A549 (cell line): ENCODE measurements at regions not wholly inside any gene's neighbourhood (a gene's known extent, or its start where the extent isn't known, plus 50 kb on each side); places are given as distances from the start of the nearest gene placed in this dataset.

Source experiments
- ATAC-seq, 2 experiments: fragments of 200-7000 bp in 1 of 2; fragments of >200 bp in 1 of 2; cut with Nextera tagmentation in 1 of 2; cut with Tn5 transposase in 1 of 2; 3 replicates each; pipeline versions ENCODE4 v1.8.0 to v1.9.1; 2018 to 2020; ENCODE audit warnings: mild to moderate bottlenecking in 1 of 2, moderate library complexity in 1 of 2
- CTCF ChIA-PET: fragments of 300-600 bp; sonication (Branson Sonifier 250); formaldehyde crosslinking; extraction: SDS; loops from one replicate; lab custom pipeline; 2021; ENCODE audit warnings: antibody characterized with exemption, inconsistent platforms; lab: Yijun Ruan, JAX
- POLR2A ChIA-PET: fragments of 350-600 bp; formaldehyde crosslinking; extraction: SDS; loops from one replicate; lab custom pipeline; 2021; ENCODE audit warnings: antibody characterized with exemption, inconsistent platforms; lab: Yijun Ruan, JAX
- DNase-seq, 2 experiments: peaks; one replicate each; pipeline versions ENCODE4 v3.0.0 to v3.0.0-alpha.2; 2011 to 2016; ENCODE audit warnings: low read depth in 1 of 2, low spot score in 1 of 2
- FAIRE-seq: peaks from 2 replicates; lab custom pipeline; 2011; peaks lifted over from hg19 to GRCh38; lab: Jason Lieb, UNC
- H3K27ac ChIP-seq, 2 experiments: fragments of >200 bp; sonication (Bioruptor Twin); formaldehyde crosslinking; 3 replicates each; pipeline ENCODE4 v1.5.1; 2016 to 2017
- H3K4me1 ChIP-seq: fragments of >200 bp; sonication (Bioruptor Twin); formaldehyde crosslinking; 3 replicates; pipeline ENCODE4 v1.6.1; 2016
- H3K4me2 ChIP-seq: fragments of >200 bp; sonication (Bioruptor Twin); formaldehyde crosslinking; 3 replicates; pipeline ENCODE4 v1.6.1; 2016
- H3K4me3 ChIP-seq: fragments of >200 bp; sonication (Bioruptor Twin); formaldehyde crosslinking; 3 replicates; pipeline ENCODE4 v1.5.1; 2016
- H3K9me3 ChIP-seq: fragments of >200 bp; sonication (Bioruptor Twin); formaldehyde crosslinking; 3 replicates; pipeline ENCODE4 v1.6.1; 2016
- CBX2 ChIP-seq: fragments of 200-600 bp; sonication (generic); IDR thresholded peaks from 2 replicates; pipeline ENCODE4 v1.6.1; 2016; ENCODE audit warnings: low read depth, mild to moderate bottlenecking, borderline replicate concordance
- CBX8 ChIP-seq: fragments of 200-600 bp; sonication (generic); IDR thresholded peaks from 2 replicates; pipeline ENCODE4 v1.6.1; 2016
- CEBPB ChIP-seq, 2 experiments: fragments of >200 bp in 1 of 2; sonication (Bioruptor Twin) in 1 of 2; formaldehyde crosslinking in 1 of 2; IDR thresholded peaks; 2 replicates each; pipeline ENCODE4 v1.6.1; 2012 to 2016
- CHD2 ChIP-seq: fragments of 150-350 bp; IDR thresholded peaks from 2 replicates; pipeline ENCODE4 v1.6.1; 2014; ENCODE audit warnings: low read length; ENCODE audit not compliant: partially characterized antibody
- GATA3 ChIP-seq: IDR thresholded peaks from 2 replicates; pipeline ENCODE4 v1.6.1; 2012; ENCODE audit warnings: borderline replicate concordance
- HDAC2 ChIP-seq: fragments of 200-600 bp; sonication (generic); IDR thresholded peaks from 2 replicates; pipeline ENCODE4 v1.6.1; 2016
- HOXB5 ChIP-seq: fragments of 250-450 bp; sonication (Bioruptor Pico); IDR thresholded peaks from 2 replicates; pipeline ENCODE4 v1.5.0; 2020; ENCODE audit warnings: mild to moderate bottlenecking, moderate library complexity
- JUN ChIP-seq, 2 experiments: fragments of >200 bp; sonication (Bioruptor Twin); formaldehyde crosslinking; IDR thresholded peaks; 2 replicates in 1 of 2; 3 replicates in 1 of 2; pipeline ENCODE4 v1.6.1; 2016 to 2017
- KDM5A ChIP-seq: fragments of 200-600 bp; sonication (generic); IDR thresholded peaks from 2 replicates; pipeline ENCODE4 v1.6.1; 2016; ENCODE audit warnings: antibody characterized with exemption, mild to moderate bottlenecking
- RFX5 ChIP-seq: fragments of 450-650 bp; IDR thresholded peaks from 2 replicates; pipeline ENCODE4 v1.7.1; 2014; ENCODE audit warnings: antibody characterized with exemption, mild to moderate bottlenecking, moderate library complexity
- RNF2 ChIP-seq: fragments of 200-600 bp; sonication (generic); IDR thresholded peaks from 2 replicates; pipeline ENCODE4 v1.6.1; 2016; ENCODE audit warnings: low read depth, mild to moderate bottlenecking, antibody characterized with exemption, moderate library complexity, borderline replicate concordance
- ZC3H11A ChIP-seq: fragments of 450-650 bp; IDR thresholded peaks from 2 replicates; pipeline ENCODE4 v1.6.1; 2014; ENCODE audit warnings: antibody characterized with exemption, mild to moderate bottlenecking
- ZFP36 ChIP-seq: fragments of 450-650 bp; IDR thresholded peaks from 2 replicates; pipeline ENCODE4 v1.6.1; 2014; ENCODE audit warnings: borderline replicate concordance; ENCODE audit not compliant: partially characterized antibody
- WGBS: methylation state at CpG from one replicate; pipeline ENCODE4 v1.1.6; 2017; ENCODE audit errors: missing lambda C conversion rate; 5-methylcytosine and 5-hydroxymethylcytosine counted together
- TF ChIP-seq, protein P1 (sequence below): fragments of >200 bp; sonication (Bioruptor Twin); formaldehyde crosslinking; IDR thresholded peaks from 3 replicates; pipeline ENCODE4 v1.6.1; 2016
- TF ChIP-seq, protein P2 (sequence below): IDR thresholded peaks from 2 replicates; pipeline ENCODE4 v1.6.1; 2012; ENCODE audit warnings: low read depth, borderline replicate concordance
- TF ChIP-seq, protein P3 (sequence below): fragments of 150-350 bp; IDR thresholded peaks from 2 replicates; pipeline ENCODE4 v1.6.1; 2014; ENCODE audit warnings: low read depth, mild to moderate bottlenecking, low read length
- TF ChIP-seq, protein P4 (sequence below): fragments of >200 bp; sonication (Bioruptor Twin); formaldehyde crosslinking; IDR thresholded peaks from 2 replicates; pipeline ENCODE4 v1.6.1; 2016
- TF ChIP-seq, protein P5 (sequence below): fragments of 200-600 bp; sonication (generic); IDR thresholded peaks from 2 replicates; pipeline ENCODE4 v1.6.1; 2016; ENCODE audit warnings: antibody characterized with exemption, mild to moderate bottlenecking, moderate library complexity

DNA sequence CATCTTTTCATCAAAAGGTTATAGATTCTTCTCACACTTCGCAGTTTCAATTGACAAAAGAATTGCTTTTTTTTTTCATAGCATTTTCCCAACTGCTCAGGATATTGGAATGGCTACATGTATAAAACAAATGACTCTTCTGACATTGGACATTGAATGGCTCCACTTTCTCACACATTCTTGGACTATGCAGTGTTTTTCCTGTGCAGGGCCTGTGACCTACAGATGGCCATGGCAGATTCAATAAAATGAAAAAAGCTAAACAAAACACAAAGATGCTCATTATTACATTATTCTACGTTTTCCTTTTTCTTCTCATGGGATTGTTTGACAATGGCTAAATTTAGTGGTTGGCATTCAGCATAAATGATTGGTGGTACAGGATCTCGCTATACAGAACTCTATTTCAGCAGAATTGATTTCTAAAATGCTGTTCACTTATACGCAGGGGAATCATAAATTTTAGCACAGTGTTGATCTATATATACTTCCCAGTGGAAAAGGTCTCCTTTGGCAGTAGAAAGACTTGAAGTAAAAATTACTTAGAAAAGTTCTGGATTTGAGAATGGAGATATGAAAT lies 115.6 kb upstream of the ADAMTS5 start:
- no peaks in the 10 kb centered on the region for H3K4me1 ChIP-seq
- FAIRE-seq (no peak), ATAC-seq (no peak), DNase-seq (no peak)
- POLR2A ChIA-PET, result no interaction called here
- 5% methylated on average over 4 of the region's 4 CpGs for WGBS
- CTCF ChIA-PET, result interaction anchor here (0.7 kb wide), 1 partner anchor 355 kb away, joined by 3 read pairs; no protein-coding TSS in a partner anchor
- no peaks in the 10 kb centered on the region for H3K9me3 ChIP-seq
- no peak overlapping the region for H3K4me2 ChIP-seq
- TF ChIP-seq CEBPB (IDR thresholded peaks at IDR 0.05), result no peak
- no peak overlapping the region for H3K4me3 ChIP-seq
- H3K27ac ChIP-seq, result no peak overlapping the region

DNA sequence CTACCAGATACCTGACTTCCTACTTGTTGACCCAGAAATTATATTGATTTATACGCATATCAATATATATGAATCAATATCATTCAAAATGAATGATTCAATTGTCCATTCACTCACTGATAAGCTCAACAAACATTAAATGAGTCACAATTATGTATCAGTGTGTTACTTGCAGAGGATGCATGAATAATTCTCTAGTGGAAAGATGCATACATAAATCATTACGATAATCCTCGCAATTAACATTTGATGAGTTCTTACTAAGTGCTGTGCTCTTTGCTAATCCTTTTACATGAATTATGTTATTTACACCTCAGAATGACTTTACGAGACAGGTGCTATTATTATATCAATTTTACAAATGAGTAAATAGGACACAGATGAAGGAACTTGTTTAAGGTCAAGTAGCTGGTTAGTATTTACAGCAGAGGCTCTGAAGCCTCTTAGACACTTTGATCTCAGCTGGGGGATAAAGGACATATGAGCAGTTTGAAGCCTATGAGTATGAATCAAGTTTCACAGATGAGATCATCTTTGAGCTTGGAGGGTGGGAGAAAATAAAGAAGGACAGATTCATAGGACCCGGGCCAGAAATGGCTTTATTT lies 112.8 kb upstream of the ADAMTS5 start:
- DNase-seq, result no peak
- H3K4me2 ChIP-seq, result no peak overlapping the region
- WGBS, result 44% methylated on average over 5 of the region's 5 CpGs
- H3K4me1 ChIP-seq, result no peaks in the 10 kb centered on the region
- no peak for ATAC-seq
- H3K9me3 ChIP-seq, result no peaks in the 10 kb centered on the region
- H3K4me3 ChIP-seq, result no peak overlapping the region
- ChIA-PET CTCF (no interaction called here), POLR2A (no interaction called here)
- FAIRE-seq, result no peak
- TF ChIP-seq GATA3 (no peak), CHD2 (no peak), CBX2 (no peak), RFX5 (no peak), ZC3H11A (no peak), ZFP36 (no peak), RNF2 (no peak), HDAC2 (no peak)
- TF ChIP-seq, protein P1, sequence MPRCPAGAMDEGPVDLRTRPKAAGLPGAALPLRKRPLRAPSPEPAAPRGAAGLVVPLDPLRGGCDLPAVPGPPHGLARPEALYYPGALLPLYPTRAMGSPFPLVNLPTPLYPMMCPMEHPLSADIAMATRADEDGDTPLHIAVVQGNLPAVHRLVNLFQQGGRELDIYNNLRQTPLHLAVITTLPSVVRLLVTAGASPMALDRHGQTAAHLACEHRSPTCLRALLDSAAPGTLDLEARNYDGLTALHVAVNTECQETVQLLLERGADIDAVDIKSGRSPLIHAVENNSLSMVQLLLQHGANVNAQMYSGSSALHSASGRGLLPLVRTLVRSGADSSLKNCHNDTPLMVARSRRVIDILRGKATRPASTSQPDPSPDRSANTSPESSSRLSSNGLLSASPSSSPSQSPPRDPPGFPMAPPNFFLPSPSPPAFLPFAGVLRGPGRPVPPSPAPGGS, result no peak
- TF ChIP-seq, protein P2, sequence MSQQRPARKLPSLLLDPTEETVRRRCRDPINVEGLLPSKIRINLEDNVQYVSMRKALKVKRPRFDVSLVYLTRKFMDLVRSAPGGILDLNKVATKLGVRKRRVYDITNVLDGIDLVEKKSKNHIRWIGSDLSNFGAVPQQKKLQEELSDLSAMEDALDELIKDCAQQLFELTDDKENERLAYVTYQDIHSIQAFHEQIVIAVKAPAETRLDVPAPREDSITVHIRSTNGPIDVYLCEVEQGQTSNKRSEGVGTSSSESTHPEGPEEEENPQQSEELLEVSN, result no peak
- TF ChIP-seq, protein P3, sequence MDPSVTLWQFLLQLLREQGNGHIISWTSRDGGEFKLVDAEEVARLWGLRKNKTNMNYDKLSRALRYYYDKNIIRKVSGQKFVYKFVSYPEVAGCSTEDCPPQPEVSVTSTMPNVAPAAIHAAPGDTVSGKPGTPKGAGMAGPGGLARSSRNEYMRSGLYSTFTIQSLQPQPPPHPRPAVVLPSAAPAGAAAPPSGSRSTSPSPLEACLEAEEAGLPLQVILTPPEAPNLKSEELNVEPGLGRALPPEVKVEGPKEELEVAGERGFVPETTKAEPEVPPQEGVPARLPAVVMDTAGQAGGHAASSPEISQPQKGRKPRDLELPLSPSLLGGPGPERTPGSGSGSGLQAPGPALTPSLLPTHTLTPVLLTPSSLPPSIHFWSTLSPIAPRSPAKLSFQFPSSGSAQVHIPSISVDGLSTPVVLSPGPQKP, result no peak
- no peak overlapping the region for H3K27ac ChIP-seq

DNA sequence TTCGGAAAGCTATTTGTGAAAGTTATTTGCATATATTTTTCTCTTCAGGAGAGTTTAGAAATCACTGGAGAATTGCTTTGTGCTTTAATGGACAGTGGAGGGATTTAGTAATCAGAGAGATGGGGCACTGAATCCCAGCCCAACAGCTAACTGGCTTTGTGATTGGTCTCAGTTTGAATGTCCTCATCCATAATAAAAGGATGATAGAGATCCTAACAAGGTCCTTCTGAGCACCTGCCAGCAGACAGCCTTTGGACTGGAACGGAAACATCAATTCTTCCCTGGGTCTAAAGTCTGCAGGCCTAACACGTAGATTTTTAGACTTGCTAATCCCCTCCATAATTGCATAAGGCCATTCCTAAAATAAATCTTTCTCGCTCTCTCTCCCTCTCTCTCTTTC lies 112.0 kb upstream of the ADAMTS5 start:
- ATAC-seq, result no peak
- TF ChIP-seq CEBPB (IDR thresholded peaks at IDR 0.05), result no peak
- TF ChIP-seq, protein P4, sequence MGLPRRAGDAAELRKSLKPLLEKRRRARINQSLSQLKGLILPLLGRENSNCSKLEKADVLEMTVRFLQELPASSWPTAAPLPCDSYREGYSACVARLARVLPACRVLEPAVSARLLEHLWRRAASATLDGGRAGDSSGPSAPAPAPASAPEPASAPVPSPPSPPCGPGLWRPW, result no peak
- TF ChIP-seq KDM5A, result no peak
- TF ChIP-seq HOXB5, result no peak
- TF ChIP-seq, protein P5, sequence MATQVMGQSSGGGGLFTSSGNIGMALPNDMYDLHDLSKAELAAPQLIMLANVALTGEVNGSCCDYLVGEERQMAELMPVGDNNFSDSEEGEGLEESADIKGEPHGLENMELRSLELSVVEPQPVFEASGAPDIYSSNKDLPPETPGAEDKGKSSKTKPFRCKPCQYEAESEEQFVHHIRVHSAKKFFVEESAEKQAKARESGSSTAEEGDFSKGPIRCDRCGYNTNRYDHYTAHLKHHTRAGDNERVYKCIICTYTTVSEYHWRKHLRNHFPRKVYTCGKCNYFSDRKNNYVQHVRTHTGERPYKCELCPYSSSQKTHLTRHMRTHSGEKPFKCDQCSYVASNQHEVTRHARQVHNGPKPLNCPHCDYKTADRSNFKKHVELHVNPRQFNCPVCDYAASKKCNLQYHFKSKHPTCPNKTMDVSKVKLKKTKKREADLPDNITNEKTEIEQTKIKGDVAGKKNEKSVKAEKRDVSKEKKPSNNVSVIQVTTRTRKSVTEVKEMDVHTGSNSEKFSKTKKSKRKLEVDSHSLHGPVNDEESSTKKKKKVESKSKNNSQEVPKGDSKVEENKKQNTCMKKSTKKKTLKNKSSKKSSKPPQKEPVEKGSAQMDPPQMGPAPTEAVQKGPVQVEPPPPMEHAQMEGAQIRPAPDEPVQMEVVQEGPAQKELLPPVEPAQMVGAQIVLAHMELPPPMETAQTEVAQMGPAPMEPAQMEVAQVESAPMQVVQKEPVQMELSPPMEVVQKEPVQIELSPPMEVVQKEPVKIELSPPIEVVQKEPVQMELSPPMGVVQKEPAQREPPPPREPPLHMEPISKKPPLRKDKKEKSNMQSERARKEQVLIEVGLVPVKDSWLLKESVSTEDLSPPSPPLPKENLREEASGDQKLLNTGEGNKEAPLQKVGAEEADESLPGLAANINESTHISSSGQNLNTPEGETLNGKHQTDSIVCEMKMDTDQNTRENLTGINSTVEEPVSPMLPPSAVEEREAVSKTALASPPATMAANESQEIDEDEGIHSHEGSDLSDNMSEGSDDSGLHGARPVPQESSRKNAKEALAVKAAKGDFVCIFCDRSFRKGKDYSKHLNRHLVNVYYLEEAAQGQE, result no peak
- TF ChIP-seq, protein P2, result no peak
- TF ChIP-seq JUN (IDR thresholded peaks at IDR 0.05), result no peak
- TF ChIP-seq CBX8, result no peak
- DNase-seq, result no peak
- Histone ChIP-seq H3K27ac (no peak overlapping the region), H3K9me3 (no peaks in the 10 kb centered on the region), H3K4me1 (no peaks in the 10 kb centered on the region), H3K4me2 (no peak overlapping the region), H3K4me3 (no peak overlapping the region)
- ChIA-PET POLR2A (no interaction called here), CTCF (no interaction called here)
- 20% methylated on average over 4 of the region's 4 CpGs for WGBS
- no peak for FAIRE-seq
